Esophagus muscularis mucosa (tissue), 4 donors: ENCODE measurements at regions not wholly inside any gene's neighbourhood (a gene's known extent, or its start where the extent isn't known, plus 50 kb on each side); places are given as distances from the start of the nearest gene placed in this dataset.

ENCODE experiments used
- CTCF ChIP-seq, 3 experiments: fragments of 200-600 bp in 2 of 3; fragments of 450-650 bp in 1 of 3; sonication (generic) in 2 of 3; IDR thresholded peaks; one replicate each; pipeline ENCODE4 v1.5.1; 2017 to 2019; ENCODE audit warnings: antibody characterized with exemption in 3 of 3, mild to moderate bottlenecking in 2 of 3, moderate library complexity in 1 of 3
- EP300 ChIP-seq: sonication (generic); formaldehyde crosslinking; IDR thresholded peaks from one replicate; pipeline ENCODE4 v1.6.1; 2017; ENCODE audit warnings: antibody characterized with exemption
- POLR2A ChIP-seq: fragments of 450-650 bp; IDR thresholded peaks from one replicate; pipeline ENCODE4 v1.6.1; 2017; ENCODE audit warnings: antibody characterized with exemption, moderate library complexity, mild to moderate bottlenecking, low read depth

GRCh38 chr18:60599267-60599666, 226.7 kb upstream of the MC4R start:
- TF ChIP-seq CTCF (IDR thresholded peaks at IDR 0.05) (no peak), EP300 (no peak), POLR2A (no peak)
